Skin epidermis (tissue), 12 donors: ENCODE measurements at regions not wholly inside any gene's neighbourhood (a gene's known extent, or its start where the extent isn't known, plus 50 kb on each side); places are given as distances from the start of the nearest gene placed in this dataset.
"Not testable (repeated sequence)": the region's sequence is repeated elsewhere in the genome, so short reads cannot be mapped to it uniquely, and the experiment has no call there.

Experiments
- H3K27ac ChIP-seq, 21 experiments: fragments of 200-600 bp; sonication (generic) in 11 of 21; one replicate each; pipeline ENCODE4 v1.5.0; 2020; ENCODE audit warnings: mild to moderate bottlenecking in 3 of 21, inconsistent platforms in 2 of 21, moderate library complexity in 2 of 21
- H3K4me3 ChIP-seq, 7 experiments: fragments of 200-600 bp; sonication (generic) in 2 of 7; one replicate each; pipeline ENCODE4 v1.5.0; 2020; ENCODE audit warnings: inconsistent platforms in 2 of 7, mild to moderate bottlenecking in 2 of 7, moderate library complexity in 1 of 7

- H3K27ac ChIP-seq, result no peak overlapping the region
- no peak overlapping the region for H3K4me3 ChIP-seq
Observed at GRCh38 chr3:25844891-25845290, 55.0 kb downstream of the OXSM start.

- Histone ChIP-seq H3K27ac (no peak overlapping the region), H3K4me3 (no peak overlapping the region)
Observed at GRCh38 chr3:25846282-25846681, 56.4 kb downstream of the OXSM start.

GRCh38 chr3:25849091-25849490 lies 59.2 kb downstream of the OXSM start:
- Histone ChIP-seq H3K27ac (no peak overlapping the region), H3K4me3 (no peak overlapping the region)

- H3K4me3 ChIP-seq, result no peak overlapping the region
Observed at GRCh38 chr3:25849641-25850385, 59.9 kb downstream of the OXSM start.

GRCh38 chr3:25851693-25852259 lies 61.9 kb downstream of the OXSM start:
- H3K27ac ChIP-seq, H3K4me3 ChIP-seq: not testable (repeated sequence)

More at GRCh38 chr3:25849641-25850385, 59.9 kb downstream of the OXSM start:
- H3K27ac ChIP-seq, result no peak overlapping the region

GRCh38 chr3:25854214-25854613 lies 64.3 kb downstream of the OXSM start:
- Histone ChIP-seq H3K27ac (no peak overlapping the region), H3K4me3 (no peak overlapping the region)

GRCh38 chr3:25854635-25855034 lies 64.7 kb downstream of the OXSM start:
- no peak overlapping the region for H3K27ac ChIP-seq
- no peak overlapping the region for H3K4me3 ChIP-seq

GRCh38 chr3:25855266-25855784 lies 65.4 kb downstream of the OXSM start:
- Histone ChIP-seq H3K4me3 (no peak overlapping the region), H3K27ac (no peak overlapping the region)

GRCh38 chr3:25856902-25857518 lies 67.1 kb downstream of the OXSM start:
- Histone ChIP-seq H3K27ac (no peak overlapping the region), H3K4me3 (no peak overlapping the region)

- no peak overlapping the region for H3K4me3 ChIP-seq
- no peak overlapping the region for H3K27ac ChIP-seq
Observed at GRCh38 chr3:25861566-25861965, 71.7 kb downstream of the OXSM start.

- H3K27ac ChIP-seq, result no peak overlapping the region
- H3K4me3 ChIP-seq, result no peak overlapping the region
Observed at GRCh38 chr3:25863011-25863415, 73.1 kb downstream of the OXSM start.

- no peak overlapping the region for H3K4me3 ChIP-seq
- H3K27ac ChIP-seq, result no peak overlapping the region
Observed at GRCh38 chr3:25863416-25863959, 73.6 kb downstream of the OXSM start.

GRCh38 chr3:25870452-25870851 lies 80.6 kb downstream of the OXSM start:
- no peak overlapping the region for H3K4me3 ChIP-seq
- no peak overlapping the region for H3K27ac ChIP-seq

- no peak overlapping the region for H3K27ac ChIP-seq
- no peak overlapping the region for H3K4me3 ChIP-seq
Observed at GRCh38 chr3:25872200-25872877, 82.4 kb downstream of the OXSM start.

- Histone ChIP-seq H3K4me3 (no peak overlapping the region), H3K27ac (no peak overlapping the region)
Observed at GRCh38 chr3:25883492-25883891, 93.6 kb downstream of the OXSM start.

- Histone ChIP-seq H3K4me3 (no peak overlapping the region), H3K27ac (no peak overlapping the region)
Observed at GRCh38 chr3:25884981-25885380, 95.1 kb downstream of the OXSM start.

GRCh38 chr3:25885544-25885943 lies 95.7 kb downstream of the OXSM start:
- no peak overlapping the region for H3K27ac ChIP-seq
- H3K4me3 ChIP-seq, result no peak overlapping the region

GRCh38 chr3:25887907-25888306 lies 98.0 kb downstream of the OXSM start:
- no peak overlapping the region for H3K27ac ChIP-seq
- H3K4me3 ChIP-seq, result no peak overlapping the region

- Histone ChIP-seq H3K4me3 (no peak overlapping the region), H3K27ac (no peak overlapping the region)
Observed at GRCh38 chr3:25888892-25889524, 99.1 kb downstream of the OXSM start.

- H3K4me3 ChIP-seq, result no peak overlapping the region
- no peak overlapping the region for H3K27ac ChIP-seq
Observed at GRCh38 chr3:25889525-25889917, 99.6 kb downstream of the OXSM start.
